NCI-H146 treated with DMSO at 0.1 percent for 48 hours (cell line): ENCODE measurements at regions not wholly inside any gene's neighbourhood (a gene's known extent, or its start where the extent isn't known, plus 50 kb on each side); places are given as distances from the start of the nearest gene placed in this dataset.
A peak's percentile ranks its signal among the peaks of the same experiment; 100 is the strongest.

Source experiments
- DNase-seq: peaks from one replicate; lab custom pipeline; 2025; ENCODE audit not compliant: unreplicated experiment; lab: John Stamatoyannopoulos, UW

- DNase-seq, result no peak
Observed at GRCh38 chr4:122203407-122203806, 51.3 kb downstream of the BLTP1 start.

GRCh38 chr4:122205687-122206086 lies 53.6 kb downstream of the BLTP1 start:
- no peak for DNase-seq

GRCh38 chr4:122212880-122213279 lies 60.7 kb downstream of the BLTP1 start:
- DNase-seq, result no peak

- DNase-seq, result no peak
Observed at GRCh38 chr4:122218762-122219161, 66.6 kb downstream of the BLTP1 start.

- DNase-seq, result no peak
Observed at GRCh38 chr4:122219356-122219755, 67.2 kb downstream of the BLTP1 start.

GRCh38 chr4:122221322-122221721 lies 69.2 kb downstream of the BLTP1 start:
- no peak for DNase-seq

- peak; percentile 20 for DNase-seq
Observed at GRCh38 chr4:122224348-122224747, 72.2 kb downstream of the BLTP1 start.

- no peak for DNase-seq
Observed at GRCh38 chr4:122227202-122227601, 75.1 kb downstream of the BLTP1 start.

GRCh38 chr4:122229857-122230256 lies 77.7 kb downstream of the BLTP1 start:
- DNase-seq, result no peak

GRCh38 chr4:122232633-122233032 lies 80.5 kb downstream of the BLTP1 start:
- DNase-seq, result no peak

GRCh38 chr4:122234686-122235085 lies 82.6 kb downstream of the BLTP1 start:
- DNase-seq, result no peak

GRCh38 chr4:122243785-122244184 lies 91.7 kb downstream of the BLTP1 start:
- no peak for DNase-seq

- DNase-seq, result no peak
Observed at GRCh38 chr4:122244764-122245163, 92.6 kb downstream of the BLTP1 start.

- DNase-seq, result no peak
Observed at GRCh38 chr4:122246551-122246950, 94.4 kb downstream of the BLTP1 start.

GRCh38 chr4:122249357-122249756 lies 97.2 kb downstream of the BLTP1 start:
- no peak for DNase-seq

- DNase-seq, result no peak
Observed at GRCh38 chr4:122252584-122252983, 100.5 kb downstream of the BLTP1 start.

GRCh38 chr4:122259849-122260248 lies 107.7 kb downstream of the BLTP1 start:
- DNase-seq, result no peak

GRCh38 chr4:122276359-122276758 lies 102.5 kb upstream of the ADAD1 start:
- no peak for DNase-seq

- DNase-seq, result no peak
Observed at GRCh38 chr4:122278976-122279375, 99.8 kb upstream of the ADAD1 start.

GRCh38 chr4:122279670-122280069 lies 99.1 kb upstream of the ADAD1 start:
- no peak for DNase-seq

- no peak for DNase-seq
Observed at GRCh38 chr4:122285285-122285684, 93.5 kb upstream of the ADAD1 start.

- DNase-seq, result no peak
Observed at GRCh38 chr4:122293374-122294365, 85.1 kb upstream of the ADAD1 start.

GRCh38 chr4:122297694-122298093 lies 81.1 kb upstream of the ADAD1 start:
- no peak for DNase-seq
